HFFc6 (cell line): ENCODE measurements at regions not wholly inside any gene's neighbourhood (a gene's known extent, or its start where the extent isn't known, plus 50 kb on each side); places are given as distances from the start of the nearest gene placed in this dataset.

ENCODE experiments used
- DNase-seq: peaks from one replicate; pipeline ENCODE4 v3.0.0-alpha.2; 2018
- H3K27ac Mint-ChIP-seq: 2 replicates; pipeline ENCODE4 v1.8.0; 2020; ENCODE audit warnings: mild to moderate bottlenecking, mixed read lengths
- H3K27me3 Mint-ChIP-seq: 2 replicates; pipeline ENCODE4 v1.8.0; 2021; ENCODE audit warnings: mild to moderate bottlenecking, moderate library complexity, mixed read lengths; ENCODE audit not compliant: insufficient read depth
- H3K36me3 Mint-ChIP-seq: 2 replicates; pipeline ENCODE4 v1.8.0; 2021; ENCODE audit warnings: low read depth, mixed read lengths
- H3K4me1 Mint-ChIP-seq: 2 replicates; pipeline ENCODE4 v1.8.0; 2020; ENCODE audit warnings: low read depth, mixed read lengths
- H3K4me3 Mint-ChIP-seq: 2 replicates; pipeline ENCODE4 v1.8.0; 2020; ENCODE audit warnings: mild to moderate bottlenecking, moderate library complexity, mixed read lengths
- H3K9me3 Mint-ChIP-seq: 2 replicates; pipeline ENCODE4 v1.8.0; 2020; ENCODE audit warnings: mild to moderate bottlenecking, mixed read lengths
- TF ChIP-seq, protein P1 (sequence below): fragments of 200-600 bp; sonication (generic); IDR thresholded peaks from 2 replicates; pipeline ENCODE4 v1.5.0; 2021; ENCODE audit warnings: antibody characterized with exemption, mild to moderate bottlenecking

DNA sequence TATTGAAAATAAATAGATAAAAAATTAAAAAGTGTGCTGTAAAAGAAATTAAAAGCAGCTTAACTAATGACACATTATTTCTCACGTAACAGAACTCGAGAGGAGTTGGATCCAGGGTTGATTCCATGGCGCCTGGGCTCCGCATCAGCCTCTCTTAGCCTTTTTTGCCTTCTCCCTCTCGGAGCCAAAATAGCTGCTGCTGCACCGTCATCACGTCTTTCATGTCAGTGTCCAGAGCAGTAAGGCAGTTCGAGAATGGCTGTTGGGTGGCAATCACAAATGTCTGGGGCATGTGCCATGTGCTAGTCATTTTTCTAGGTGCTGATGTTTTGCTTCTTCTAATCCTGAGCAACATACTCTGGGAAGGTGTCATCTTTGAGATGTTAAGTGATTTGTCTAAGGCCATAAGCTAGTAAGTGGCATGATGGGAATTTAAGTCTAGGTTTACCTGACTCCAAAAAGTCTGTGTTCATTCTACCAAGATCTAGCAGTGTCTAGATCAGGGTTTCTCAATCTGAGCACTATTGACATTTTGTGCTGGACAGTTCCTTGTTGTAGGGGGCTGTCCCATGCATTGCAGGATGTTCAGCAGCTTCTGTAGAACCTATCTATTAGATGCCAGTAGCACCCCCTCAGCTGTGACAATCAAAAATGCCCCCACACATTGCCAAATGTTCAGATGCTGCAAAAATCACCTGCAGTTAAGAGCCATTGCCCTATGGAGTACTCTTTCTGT, 280.4 kb downstream of the HAPSTR1 start:
- no peak overlapping the region for H3K27ac Mint-ChIP-seq
- DNase-seq, result no peak
- H3K36me3 Mint-ChIP-seq, result no peaks in the 10 kb centered on the region
- H3K4me3 Mint-ChIP-seq, result no peak overlapping the region
- peaks cover 12% of the 10 kb centered on the region for H3K9me3 Mint-ChIP-seq
- no peaks in the 10 kb centered on the region for H3K27me3 Mint-ChIP-seq
- TF ChIP-seq, protein P1, sequence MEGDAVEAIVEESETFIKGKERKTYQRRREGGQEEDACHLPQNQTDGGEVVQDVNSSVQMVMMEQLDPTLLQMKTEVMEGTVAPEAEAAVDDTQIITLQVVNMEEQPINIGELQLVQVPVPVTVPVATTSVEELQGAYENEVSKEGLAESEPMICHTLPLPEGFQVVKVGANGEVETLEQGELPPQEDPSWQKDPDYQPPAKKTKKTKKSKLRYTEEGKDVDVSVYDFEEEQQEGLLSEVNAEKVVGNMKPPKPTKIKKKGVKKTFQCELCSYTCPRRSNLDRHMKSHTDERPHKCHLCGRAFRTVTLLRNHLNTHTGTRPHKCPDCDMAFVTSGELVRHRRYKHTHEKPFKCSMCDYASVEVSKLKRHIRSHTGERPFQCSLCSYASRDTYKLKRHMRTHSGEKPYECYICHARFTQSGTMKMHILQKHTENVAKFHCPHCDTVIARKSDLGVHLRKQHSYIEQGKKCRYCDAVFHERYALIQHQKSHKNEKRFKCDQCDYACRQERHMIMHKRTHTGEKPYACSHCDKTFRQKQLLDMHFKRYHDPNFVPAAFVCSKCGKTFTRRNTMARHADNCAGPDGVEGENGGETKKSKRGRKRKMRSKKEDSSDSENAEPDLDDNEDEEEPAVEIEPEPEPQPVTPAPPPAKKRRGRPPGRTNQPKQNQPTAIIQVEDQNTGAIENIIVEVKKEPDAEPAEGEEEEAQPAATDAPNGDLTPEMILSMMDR, result no peak
- H3K4me1 Mint-ChIP-seq, result no peaks in the 10 kb centered on the region

DNA sequence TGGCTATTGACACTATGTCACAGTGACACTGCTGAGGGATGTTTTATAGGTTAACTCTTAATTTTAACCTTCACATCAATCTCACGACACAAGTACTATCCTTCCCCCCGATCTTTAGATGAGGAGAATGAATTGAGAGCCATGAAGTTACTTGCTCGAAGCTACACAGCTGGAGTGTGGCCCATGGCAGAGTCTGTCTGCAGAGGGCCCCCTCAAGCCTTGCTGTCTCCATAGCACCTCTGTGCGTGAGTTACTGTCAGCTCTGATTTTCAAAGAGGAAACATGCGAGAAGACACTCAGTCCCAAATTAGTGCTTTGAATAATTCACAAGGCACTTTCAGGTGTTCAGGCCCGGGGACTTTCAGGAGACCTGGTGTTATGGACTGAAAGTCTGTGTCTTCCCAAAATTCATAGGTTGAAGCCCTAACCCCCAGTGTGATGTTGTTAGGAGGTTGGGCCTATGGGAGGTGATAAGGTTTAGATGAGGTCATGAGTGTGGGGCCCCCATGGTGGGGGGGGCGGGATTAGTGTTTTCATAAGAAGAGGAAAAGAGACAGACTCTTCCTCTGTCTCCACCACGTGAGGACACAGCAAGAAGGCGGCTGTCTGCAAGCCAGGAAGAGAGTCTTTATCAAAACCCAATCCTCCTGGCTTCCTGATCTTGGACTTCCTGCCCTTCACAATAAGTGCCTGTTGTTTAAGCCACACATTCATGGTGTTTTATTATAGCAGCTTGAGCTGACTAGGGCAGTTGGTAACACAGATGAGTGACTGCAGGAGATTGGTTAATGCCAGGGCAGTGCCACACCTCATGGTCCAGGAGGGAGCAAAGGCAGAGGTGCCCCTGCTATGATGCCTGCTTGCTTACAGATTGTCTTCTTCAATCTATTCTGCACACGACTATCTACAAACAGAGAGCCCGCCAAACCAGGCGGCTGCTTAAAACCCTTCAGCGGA, 281.8 kb downstream of the HAPSTR1 start:
- H3K36me3 Mint-ChIP-seq, result no peaks in the 10 kb centered on the region
- H3K9me3 Mint-ChIP-seq, result peaks cover 25% of the 10 kb centered on the region
- no peak for DNase-seq
- no peak overlapping the region for H3K4me3 Mint-ChIP-seq
- no peak overlapping the region for H3K27ac Mint-ChIP-seq
- TF ChIP-seq, protein P1, result no peak
- H3K4me1 Mint-ChIP-seq, result no peaks in the 10 kb centered on the region
- H3K27me3 Mint-ChIP-seq, result no peaks in the 10 kb centered on the region

DNA sequence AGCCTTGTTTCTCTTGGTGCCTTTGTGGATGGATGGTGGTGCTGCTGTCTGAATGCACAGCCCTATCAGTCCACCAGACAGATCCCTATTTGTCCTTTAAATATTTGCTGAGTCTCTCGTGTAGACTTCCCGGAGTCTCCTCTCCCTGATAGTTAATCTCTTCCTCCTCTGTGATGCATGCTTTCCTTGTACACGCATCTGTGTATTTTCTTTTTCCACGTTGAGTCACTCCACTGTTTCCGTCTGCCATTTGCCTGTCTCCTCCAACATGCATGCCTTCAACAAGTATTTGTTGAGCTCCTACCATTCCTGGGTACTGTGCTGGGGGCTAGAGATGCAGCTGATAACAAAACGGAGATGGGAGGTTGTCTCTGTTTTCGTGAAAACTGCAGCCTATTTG, 282.6 kb downstream of the HAPSTR1 start:
- no peak overlapping the region for H3K27ac Mint-ChIP-seq
- no peak overlapping the region for H3K4me3 Mint-ChIP-seq
- H3K27me3 Mint-ChIP-seq, result no peaks in the 10 kb centered on the region
- H3K9me3 Mint-ChIP-seq, result peaks cover 32% of the 10 kb centered on the region
- no peaks in the 10 kb centered on the region for H3K4me1 Mint-ChIP-seq
- 0 out of 2 replicates have a peak, but pooled peaks cover 5% of the 10 kb centered on the region for H3K36me3 Mint-ChIP-seq
- DNase-seq, result no peak
- TF ChIP-seq, protein P1, result no peak

DNA sequence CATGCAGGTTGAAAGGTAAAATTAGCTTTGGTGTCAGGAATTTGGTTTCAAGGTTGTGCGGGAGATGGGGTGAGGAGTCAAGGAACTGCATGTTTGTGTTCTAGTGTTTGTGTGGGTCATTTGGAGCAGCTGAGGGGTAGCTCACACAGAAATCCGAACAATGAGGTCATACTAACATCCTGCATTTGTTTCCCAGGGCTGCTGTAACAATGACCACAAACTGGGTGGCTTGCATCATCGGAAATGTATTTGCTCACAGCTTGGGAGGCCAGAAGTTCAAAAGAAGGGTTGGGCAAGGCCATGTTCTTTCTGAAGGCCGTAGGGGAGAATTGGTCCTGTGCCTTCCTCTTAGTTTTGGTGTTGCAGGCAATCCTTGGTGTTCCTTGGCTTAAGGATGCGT, 287.4 kb downstream of the HAPSTR1 start:
- Mint-ChIP-seq H3K27ac (no peak overlapping the region), H3K36me3 (peaks cover 9% of the 10 kb centered on the region; the same call in 1 of the 2 replicates)

DNA sequence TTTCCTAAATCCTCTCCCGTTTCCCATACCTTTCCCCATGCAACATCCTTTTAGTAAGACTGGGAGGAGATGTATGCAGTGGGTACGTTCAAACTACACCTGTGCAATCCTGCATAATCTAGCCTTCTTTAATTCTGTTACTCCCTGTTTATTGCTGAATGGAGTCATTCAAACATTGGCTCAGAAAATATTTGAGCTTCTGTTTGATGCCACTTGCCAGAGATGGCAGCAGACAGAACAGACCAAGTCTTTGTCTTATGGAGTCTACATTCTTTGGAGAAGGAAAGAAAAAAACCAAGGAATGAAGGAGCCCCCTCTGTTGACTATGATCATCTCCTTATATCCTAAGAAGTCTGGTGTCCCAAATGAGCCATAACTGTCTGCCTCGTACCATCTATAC, 288.8 kb downstream of the HAPSTR1 start:
- TF ChIP-seq, protein P1, result no peak
- Mint-ChIP-seq H3K9me3 (peaks cover 71% of the 10 kb centered on the region), H3K4me1 (no peaks in the 10 kb centered on the region), H3K27ac (no peak overlapping the region), H3K4me3 (no peak overlapping the region), H3K36me3 (peaks cover 9% of the 10 kb centered on the region; the same call in 1 of the 2 replicates), H3K27me3 (no peaks in the 10 kb centered on the region; the same call in 1 of the 2 replicates)
- DNase-seq, result no peak

More for the DNA sequence above, 287.4 kb downstream of the HAPSTR1 start:
- no peak for DNase-seq
- Mint-ChIP-seq H3K27me3 (no peaks in the 10 kb centered on the region; the same call in 1 of the 2 replicates), H3K4me3 (no peak overlapping the region), H3K9me3 (peaks cover 62% of the 10 kb centered on the region), H3K4me1 (no peaks in the 10 kb centered on the region)
- TF ChIP-seq, protein P1, result no peak
